ENCODE measurements at regions not wholly inside any gene's neighbourhood (a gene's known extent, or its start where the extent isn't known, plus 50 kb on each side); places are given as distances from the start of the nearest gene placed in this dataset.

DNA sequence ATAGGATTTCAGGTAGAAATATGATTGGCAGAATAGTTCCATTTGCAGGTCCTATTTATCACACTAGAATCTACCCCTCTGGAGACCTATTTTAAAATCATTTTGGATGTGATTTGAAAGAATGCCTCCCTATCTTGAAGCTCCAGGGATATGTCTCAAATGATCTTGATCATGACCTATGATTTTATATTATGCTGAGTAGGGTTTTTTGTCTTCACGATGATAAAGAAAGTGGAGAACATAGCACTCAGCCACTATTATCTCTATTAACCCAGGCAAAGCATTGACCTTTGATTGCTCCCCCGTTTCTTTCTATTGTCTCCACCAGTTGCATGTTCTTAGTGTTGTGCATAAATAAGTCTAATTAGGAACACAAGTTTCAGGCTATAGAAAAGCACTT is 307.9 kb downstream of the BLID start:
- TF ChIP-seq, protein P1, sequence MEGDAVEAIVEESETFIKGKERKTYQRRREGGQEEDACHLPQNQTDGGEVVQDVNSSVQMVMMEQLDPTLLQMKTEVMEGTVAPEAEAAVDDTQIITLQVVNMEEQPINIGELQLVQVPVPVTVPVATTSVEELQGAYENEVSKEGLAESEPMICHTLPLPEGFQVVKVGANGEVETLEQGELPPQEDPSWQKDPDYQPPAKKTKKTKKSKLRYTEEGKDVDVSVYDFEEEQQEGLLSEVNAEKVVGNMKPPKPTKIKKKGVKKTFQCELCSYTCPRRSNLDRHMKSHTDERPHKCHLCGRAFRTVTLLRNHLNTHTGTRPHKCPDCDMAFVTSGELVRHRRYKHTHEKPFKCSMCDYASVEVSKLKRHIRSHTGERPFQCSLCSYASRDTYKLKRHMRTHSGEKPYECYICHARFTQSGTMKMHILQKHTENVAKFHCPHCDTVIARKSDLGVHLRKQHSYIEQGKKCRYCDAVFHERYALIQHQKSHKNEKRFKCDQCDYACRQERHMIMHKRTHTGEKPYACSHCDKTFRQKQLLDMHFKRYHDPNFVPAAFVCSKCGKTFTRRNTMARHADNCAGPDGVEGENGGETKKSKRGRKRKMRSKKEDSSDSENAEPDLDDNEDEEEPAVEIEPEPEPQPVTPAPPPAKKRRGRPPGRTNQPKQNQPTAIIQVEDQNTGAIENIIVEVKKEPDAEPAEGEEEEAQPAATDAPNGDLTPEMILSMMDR (IDR thresholded peaks at IDR 0.05; ENCODE audit: low read depth, low read length), result no peak
- no peaks in the 10 kb centered on the region for H3K36me3 ChIP-seq
- no peaks in the 10 kb centered on the region for H3K27me3 ChIP-seq
- no peak for DNase-seq
- H3K9me3 ChIP-seq, result no peaks in the 10 kb centered on the region
- H3K4me3 ChIP-seq (ENCODE audit: low read depth, low read length), result no peak overlapping the region
- no peaks in the 10 kb centered on the region for H3K4me1 ChIP-seq

DNA sequence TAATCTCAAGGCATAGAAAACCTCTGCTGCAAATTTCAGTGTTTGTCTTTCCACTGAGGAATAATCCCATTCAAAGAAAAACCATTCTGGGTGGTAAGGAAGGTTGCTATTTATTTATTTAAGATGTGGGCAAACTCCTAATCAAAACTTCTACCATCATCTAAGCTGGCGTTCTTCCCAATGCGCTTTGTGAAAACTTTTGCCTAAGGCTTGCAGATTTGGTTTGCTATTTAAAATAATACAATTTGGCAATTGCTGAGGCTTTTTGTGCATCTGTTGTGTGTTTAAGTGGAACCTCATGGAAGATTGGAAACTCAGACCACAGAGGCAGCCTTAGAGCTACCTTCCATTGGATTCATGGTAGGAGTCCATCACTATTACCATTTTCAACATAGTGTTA is 309.0 kb downstream of the BLID start:
- TF ChIP-seq, protein P1 (IDR thresholded peaks at IDR 0.05; ENCODE audit: low read depth, low read length), result no peak

DNA sequence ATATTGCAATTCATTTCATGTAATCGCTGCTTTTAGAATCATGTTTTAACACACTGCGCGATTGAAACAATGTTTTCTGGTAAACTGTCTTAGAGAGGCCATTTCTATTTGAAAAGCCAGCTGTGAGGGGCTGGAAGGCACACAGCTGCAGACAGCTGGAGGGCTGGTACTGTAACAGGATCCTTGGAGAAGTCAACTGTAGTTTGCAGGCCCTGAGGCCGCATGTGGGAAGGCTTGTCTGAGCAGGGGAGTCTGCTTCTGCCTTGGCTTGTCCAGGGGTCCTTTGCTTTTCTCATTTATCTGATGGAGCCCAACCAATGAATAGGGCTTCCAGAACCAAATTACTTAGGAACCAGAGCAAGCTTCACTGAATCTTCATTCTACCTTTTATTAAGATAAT is 313.5 kb downstream of the BLID start:
- no peaks in the 10 kb centered on the region for H3K4me1 ChIP-seq
- no peaks in the 10 kb centered on the region for H3K36me3 ChIP-seq
- TF ChIP-seq, protein P1 (IDR thresholded peaks at IDR 0.05; ENCODE audit: low read depth, low read length), result no peak
- no peaks in the 10 kb centered on the region for H3K27me3 ChIP-seq
- no peaks in the 10 kb centered on the region for H3K9me3 ChIP-seq
- DNase-seq, result no peak
- no peak overlapping the region for H3K4me3 ChIP-seq (ENCODE audit: low read depth, low read length)

More for the DNA sequence above, 309.0 kb downstream of the BLID start:
- no peak overlapping the region for H3K4me3 ChIP-seq (ENCODE audit: low read depth, low read length)
- H3K27me3 ChIP-seq, result no peaks in the 10 kb centered on the region
- DNase-seq, result no peak
- no peaks in the 10 kb centered on the region for H3K36me3 ChIP-seq
- no peaks in the 10 kb centered on the region for H3K4me1 ChIP-seq
- no peaks in the 10 kb centered on the region for H3K9me3 ChIP-seq

DNA sequence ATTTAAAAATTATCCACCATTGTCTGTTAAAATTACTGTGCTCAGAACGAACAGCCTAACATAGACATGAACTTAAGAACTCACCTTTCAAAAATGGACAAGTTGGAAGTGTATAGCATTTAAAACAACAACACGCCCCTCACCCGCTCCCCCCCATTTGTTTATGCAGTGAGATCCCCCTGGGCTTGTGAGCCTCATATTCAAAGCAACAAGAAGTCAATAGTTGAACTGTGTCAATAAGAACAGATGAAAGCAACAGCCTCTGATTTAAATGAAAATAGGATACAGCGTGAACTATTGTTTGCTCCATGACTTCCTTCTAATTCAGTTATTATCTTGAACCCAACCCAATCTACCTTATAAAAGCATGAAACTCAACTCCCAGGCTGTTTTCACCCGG is 314.2 kb downstream of the BLID start:
- Histone ChIP-seq H3K36me3 (no peaks in the 10 kb centered on the region), H3K9me3 (no peaks in the 10 kb centered on the region), H3K4me3 (ENCODE audit: low read depth, low read length) (no peak overlapping the region), H3K4me1 (no peaks in the 10 kb centered on the region), H3K27me3 (no peaks in the 10 kb centered on the region)
- TF ChIP-seq, protein P1 (IDR thresholded peaks at IDR 0.05; ENCODE audit: low read depth, low read length), result no peak
- no peak for DNase-seq

GRCh38 chr11:121801394-121801748 is 314.6 kb downstream of the BLID start:
- DNase-seq, result no peak
- no peak overlapping the region for H3K4me3 ChIP-seq (ENCODE audit: low read depth, low read length)
- TF ChIP-seq, protein P1 (IDR thresholded peaks at IDR 0.05; ENCODE audit: low read depth, low read length), result no peak

DNA sequence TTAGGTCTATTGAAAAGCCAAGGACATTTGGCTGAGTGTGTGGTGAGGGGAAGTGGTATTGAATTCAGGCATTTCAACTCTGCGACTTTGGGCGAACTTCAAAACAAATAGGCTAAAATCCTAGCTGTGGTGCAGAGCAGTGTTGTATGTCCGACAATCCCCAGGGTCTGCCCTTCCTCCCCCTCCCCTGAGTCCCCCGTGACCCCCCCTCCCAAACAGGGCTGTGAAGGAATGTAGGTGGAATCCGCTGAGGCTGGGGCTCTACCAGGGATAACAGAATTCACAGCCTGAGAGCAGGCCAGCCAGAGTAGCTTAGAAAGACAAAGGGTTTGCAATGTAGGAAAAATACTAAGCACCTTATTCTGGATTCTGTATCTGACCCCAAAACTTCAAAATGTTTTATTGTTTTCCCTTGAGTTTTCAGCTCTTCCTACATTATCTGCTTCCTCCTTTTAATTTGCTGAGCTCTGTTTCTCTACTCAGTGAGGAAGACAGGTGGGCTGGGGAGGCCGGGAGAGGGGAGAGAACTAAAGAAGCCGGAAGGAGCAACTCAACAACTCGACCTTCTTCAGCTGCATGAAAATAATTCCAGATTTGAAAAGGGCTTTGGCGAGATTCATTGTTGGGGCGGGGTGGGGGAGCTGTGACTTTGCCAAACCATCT is 315.2 kb downstream of the BLID start:
- TF ChIP-seq, protein P1 (IDR thresholded peaks at IDR 0.05; ENCODE audit: low read depth, low read length), result no peak
- Histone ChIP-seq H3K4me1 (no peaks in the 10 kb centered on the region), H3K9me3 (no peaks in the 10 kb centered on the region), H3K4me3 (ENCODE audit: low read depth, low read length) (no peak overlapping the region), H3K27me3 (no peaks in the 10 kb centered on the region), H3K36me3 (no peaks in the 10 kb centered on the region)
- no peak for DNase-seq

More at GRCh38 chr11:121801394-121801748, 314.6 kb downstream of the BLID start:
- H3K27me3 ChIP-seq, result no peaks in the 10 kb centered on the region
- H3K36me3 ChIP-seq, result no peaks in the 10 kb centered on the region
- no peaks in the 10 kb centered on the region for H3K4me1 ChIP-seq
- H3K9me3 ChIP-seq, result no peaks in the 10 kb centered on the region
